H9 (cell line): ENCODE measurements at regions not wholly inside any gene's neighbourhood (a gene's known extent, or its start where the extent isn't known, plus 50 kb on each side); places are given as distances from the start of the nearest gene placed in this dataset.

ENCODE experiments used
- DNase-seq: peaks from one replicate; pipeline ENCODE4 v3.0.0-alpha.2; 2017
- H2AFZ ChIP-seq: one replicate; pipeline ENCODE4 v1.6.1; 2013; ENCODE audit warnings: mild to moderate bottlenecking, low read length, control low read depth, moderate library complexity
- H2AK5ac ChIP-seq: 2 replicates; pipeline ENCODE4 v1.6.1; 2013; ENCODE audit warnings: low read length, control low read depth, mixed read lengths; ENCODE audit not compliant: insufficient read length
- H2BK120ac ChIP-seq: one replicate; pipeline ENCODE4 v1.6.1; 2013; ENCODE audit warnings: low read depth, mild to moderate bottlenecking, low read length, control low read depth, inconsistent platforms; ENCODE audit not compliant: poor library complexity, severe bottlenecking
- H2BK12ac ChIP-seq: 2 replicates; pipeline ENCODE4 v1.6.1; 2013; ENCODE audit warnings: low read length, control low read depth, mixed read lengths, low read depth; ENCODE audit not compliant: insufficient read length
- H2BK15ac ChIP-seq: 2 replicates; pipeline ENCODE4 v1.6.1; 2013; ENCODE audit warnings: low read depth, low read length, control low read depth
- H2BK20ac ChIP-seq: one replicate; pipeline ENCODE4 v1.6.1; 2013; ENCODE audit warnings: low read depth, mild to moderate bottlenecking, low read length, control low read depth, inconsistent platforms; ENCODE audit not compliant: poor library complexity, severe bottlenecking
- H2BK5ac ChIP-seq: 2 replicates; pipeline ENCODE4 v1.6.1; 2013; ENCODE audit warnings: low read length, control low read depth, mixed read lengths; ENCODE audit not compliant: insufficient read length
- H3K14ac ChIP-seq: 2 replicates; pipeline ENCODE4 v1.6.1; 2013; ENCODE audit warnings: low read length, control low read depth; ENCODE audit not compliant: insufficient read depth
- H3K18ac ChIP-seq: 2 replicates; pipeline ENCODE4 v1.6.1; 2013; ENCODE audit warnings: low read depth, mild to moderate bottlenecking, mixed read lengths, low read length, control low read depth; ENCODE audit not compliant: insufficient read length
- H3K23ac ChIP-seq: 2 replicates; pipeline ENCODE4 v1.6.1; 2013; ENCODE audit warnings: low read length, control low read depth, mixed read lengths, low read depth; ENCODE audit not compliant: insufficient read length
- H3K23me2 ChIP-seq: 2 replicates; pipeline ENCODE4 v1.6.1; 2013; ENCODE audit warnings: low read depth, mild to moderate bottlenecking, mixed read lengths, low read length, control low read depth; ENCODE audit not compliant: insufficient read length, poor library complexity, severe bottlenecking
- H3K27ac ChIP-seq: 2 replicates; pipeline ENCODE4 v1.5.1; 2013; ENCODE audit warnings: low read length, control low read depth, mixed read lengths, low read depth; ENCODE audit not compliant: insufficient read length
- H3K27me3 ChIP-seq: 2 replicates; pipeline ENCODE4 v1.6.1; 2013; ENCODE audit warnings: low read length, control low read depth, inconsistent platforms; ENCODE audit not compliant: insufficient read depth
- H3K4ac ChIP-seq: 2 replicates; pipeline ENCODE4 v1.6.1; 2013; ENCODE audit warnings: low read depth, mild to moderate bottlenecking, control low read depth, inconsistent platforms, low read length, moderate library complexity
- H3K4me1 ChIP-seq: 2 replicates; pipeline ENCODE4 v1.6.1; 2013; ENCODE audit warnings: low read length, control low read depth, inconsistent platforms; ENCODE audit not compliant: insufficient read depth
- H3K4me2 ChIP-seq: 2 replicates; pipeline ENCODE4 v1.6.1; 2013; ENCODE audit warnings: low read length, control low read depth, mixed read lengths; ENCODE audit not compliant: insufficient read length, insufficient read depth
- H3K56ac ChIP-seq: 2 replicates; pipeline ENCODE4 v1.6.1; 2013; ENCODE audit warnings: low read depth, mild to moderate bottlenecking, mixed read lengths, low read length, control low read depth; ENCODE audit not compliant: insufficient read length
- H3K79me1 ChIP-seq: 2 replicates; pipeline ENCODE4 v1.6.1; 2013; ENCODE audit warnings: low read depth, mild to moderate bottlenecking, moderate library complexity, low read length, control low read depth, inconsistent platforms; ENCODE audit not compliant: insufficient read depth, poor library complexity, severe bottlenecking
- H3K79me2 ChIP-seq: 2 replicates; pipeline ENCODE4 v1.6.1; 2013; ENCODE audit warnings: low read length, control low read depth, inconsistent platforms; ENCODE audit not compliant: insufficient read depth
- H3K9ac ChIP-seq: 2 replicates; pipeline ENCODE4 v1.6.1; 2013; ENCODE audit warnings: low read length, control low read depth, mixed read lengths; ENCODE audit not compliant: insufficient read length; ENCODE audit errors: extremely low read depth
- H3K9me3 ChIP-seq: one replicate; pipeline ENCODE4 v1.6.1; 2013; ENCODE audit warnings: low read depth, low read length, inconsistent platforms; ENCODE audit not compliant: control insufficient read depth
- H3T11ph ChIP-seq: one replicate; pipeline ENCODE4 v1.6.1; 2013; ENCODE audit warnings: mild to moderate bottlenecking, low read length, control low read depth, inconsistent platforms
- H4K20me1 ChIP-seq: one replicate; pipeline ENCODE4 v1.6.1; 2013; ENCODE audit not compliant: control insufficient read depth, insufficient read length, insufficient read depth
- H4K5ac ChIP-seq: 2 replicates; pipeline ENCODE4 v1.6.1; 2013; ENCODE audit warnings: low read depth, mild to moderate bottlenecking, mixed read lengths, low read length, control low read depth; ENCODE audit not compliant: insufficient read length
- H4K8ac ChIP-seq: replicated peaks from 2 replicates; pipeline ENCODE4 v1.6.1; 2013; ENCODE audit warnings: low read length, control low read depth, mixed read lengths, low read depth; ENCODE audit not compliant: insufficient read length
- H4K91ac ChIP-seq: 2 replicates; pipeline ENCODE4 v1.6.1; 2013; ENCODE audit warnings: low read depth, mild to moderate bottlenecking, moderate library complexity, mixed read lengths, low read length, control low read depth; ENCODE audit not compliant: insufficient read length
- H3K27ac Mint-ChIP-seq, 3 experiments: 2 replicates in 2 of 3; 3 replicates in 1 of 3; pipeline ENCODE4 v1.8.0; 2020 to 2021; ENCODE audit warnings: mixed read lengths in 3 of 3, mild to moderate bottlenecking in 1 of 3, moderate library complexity in 1 of 3
- H3K27me3 Mint-ChIP-seq: 2 replicates; pipeline ENCODE4 v1.8.0; 2021; ENCODE audit warnings: low read depth, mild to moderate bottlenecking, moderate library complexity, mixed read lengths
- H3K36me3 Mint-ChIP-seq, 3 experiments: 2 replicates in 2 of 3; 3 replicates in 1 of 3; pipeline ENCODE4 v1.8.0; 2020 to 2021; ENCODE audit warnings: low read depth in 3 of 3, mixed read lengths in 3 of 3; ENCODE audit not compliant: insufficient read depth in 1 of 3
- H3K4me1 Mint-ChIP-seq, 2 experiments: 2 replicates each; pipeline ENCODE4 v1.8.0; 2020; ENCODE audit warnings: mixed read lengths in 2 of 2
- H3K4me3 Mint-ChIP-seq, 2 experiments: 2 replicates in 1 of 2; 3 replicates in 1 of 2; pipeline ENCODE4 v1.8.0; 2020 to 2021; ENCODE audit warnings: mild to moderate bottlenecking in 2 of 2, mixed read lengths in 2 of 2, moderate library complexity in 1 of 2
- H3K9me3 Mint-ChIP-seq, 2 experiments: 2 replicates in 1 of 2; 3 replicates in 1 of 2; pipeline ENCODE4 v1.8.0; 2020; ENCODE audit warnings: mild to moderate bottlenecking in 2 of 2, mixed read lengths in 2 of 2, moderate library complexity in 1 of 2
- CTCF ChIP-seq: fragments of 200-600 bp; sonication (generic); conservative IDR thresholded peaks from 3 replicates; pipeline ENCODE4 v1.8.0; 2021; ENCODE audit warnings: antibody characterized with exemption, mild to moderate bottlenecking
- WGBS: extraction: QIAGEN DNeasy Blood & Tissue Kit; methylation state at CpG from one replicate; pipeline ENCODE4 v1.1.7; 2013; ENCODE audit warnings: missing lambda C conversion rate, low lambda C conversion rate, mixed read lengths; ENCODE audit not compliant: insufficient read length; ENCODE audit errors: extremely low coverage; 5-methylcytosine and 5-hydroxymethylcytosine counted together

DNA sequence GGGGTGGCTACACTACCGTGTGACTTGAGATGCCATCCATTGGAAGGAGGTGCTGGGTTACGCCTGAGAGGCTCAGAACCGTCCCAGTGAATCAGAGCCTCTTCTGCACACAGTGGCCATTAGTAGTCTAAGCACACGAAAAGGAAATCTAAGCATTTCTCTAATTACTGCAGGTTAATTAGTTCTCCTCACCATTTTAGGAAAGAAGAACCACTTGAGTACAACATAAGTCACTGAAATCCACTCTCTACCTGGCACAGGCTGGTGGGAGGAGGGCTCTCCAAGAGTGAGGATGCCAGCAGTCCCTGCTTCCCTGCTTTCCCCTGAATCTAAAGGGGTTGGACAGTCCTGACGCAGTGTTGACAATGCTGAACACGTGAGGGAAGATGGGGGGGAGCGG lies 606.3 kb downstream of the NPHP4 start:
- Mint-ChIP-seq H3K4me1 (peaks cover 0 to 4% of the 10 kb centered on the region in 2 experiments; a peak in 1 of 4 replicates), H3K27me3 (peaks cover 9% of the 10 kb centered on the region), H3K9me3 (no peaks in the 10 kb centered on the region), H3K4me3 (no peak overlapping the region), H3K36me3 (no peaks in the 10 kb centered on the region), H3K27ac (no peak overlapping the region)
- H2BK15ac ChIP-seq: no peak overlapping the region
- no CpG with 5 or more reads among the region's 7 CpGs for WGBS
- H2BK5ac ChIP-seq: no peak overlapping the region
- no peak overlapping the region for H3K56ac ChIP-seq
- H2BK20ac ChIP-seq: no peak overlapping the region
- no peak overlapping the region for H4K8ac ChIP-seq
- H3K18ac ChIP-seq: no peak overlapping the region
- no peak overlapping the region for H3K4ac ChIP-seq
- H3K14ac ChIP-seq: no peak overlapping the region
- H3K23me2 ChIP-seq: no peaks in the 10 kb centered on the region
- no peak overlapping the region for H2BK12ac ChIP-seq
- no peak for TF ChIP-seq CTCF
- H4K5ac ChIP-seq: no peak overlapping the region
- no peak overlapping the region for H2BK120ac ChIP-seq
- H3K4me1 ChIP-seq: no peaks in the 10 kb centered on the region
- H3K27ac ChIP-seq: no peak overlapping the region
- no peak overlapping the region for H3K23ac ChIP-seq
- H3K9ac ChIP-seq: no peak overlapping the region
- no peak for DNase-seq
- no peak overlapping the region for H2AK5ac ChIP-seq
- no peaks in the 10 kb centered on the region for H3K27me3 ChIP-seq
- H4K20me1 ChIP-seq: no peaks in the 10 kb centered on the region
- H3K9me3 ChIP-seq: no peaks in the 10 kb centered on the region
- H3K79me2 ChIP-seq: no peaks in the 10 kb centered on the region
- no peak overlapping the region for H4K91ac ChIP-seq
- H3K4me2 ChIP-seq: no peak overlapping the region
- H3K79me1 ChIP-seq: no peaks in the 10 kb centered on the region
- no peak overlapping the region for H3T11ph ChIP-seq
- H2AFZ ChIP-seq: no peak overlapping the region
